ENCODE measurements at regions not wholly inside any gene's neighbourhood (a gene's known extent, or its start where the extent isn't known, plus 50 kb on each side); places are given as distances from the start of the nearest gene placed in this dataset.

GRCh38 chr2:128446874-128447537 is 128.3 kb upstream of the HS6ST1 start:
- 90 to 93% methylated on average over 15 to 17 of the region's 17 CpGs for WGBS, 2 experiments (ENCODE audit: insufficient coverage in 2 of 2)
- no peaks in the 10 kb centered on the region for H3K9me3 ChIP-seq (ENCODE audit: control insufficient read depth, low read length)
- no peak overlapping the region for H3K27ac ChIP-seq (ENCODE audit: low read depth, low read length, severe bottlenecking)
- H3K4me3 ChIP-seq (ENCODE audit: extremely low read depth, insufficient read depth, low read length, poor library complexity, severe bottlenecking), result no peak overlapping the region
- H3K4me1 ChIP-seq (ENCODE audit: control insufficient read depth, insufficient read depth, low read length, poor library complexity, severe bottlenecking), result peaks cover 14% of the 10 kb centered on the region
- no peaks in the 10 kb centered on the region for H3K36me3 ChIP-seq (ENCODE audit: control insufficient read depth, insufficient read depth, low read length)

GRCh38 chr2:128447538-128447995 is 128.9 kb upstream of the HS6ST1 start:
- Histone ChIP-seq H3K4me1 (ENCODE audit: control insufficient read depth, insufficient read depth, low read length, poor library complexity, severe bottlenecking) (peaks cover 8% of the 10 kb centered on the region), H3K27ac (ENCODE audit: low read depth, low read length, severe bottlenecking) (no peak overlapping the region), H3K4me3 (ENCODE audit: extremely low read depth, insufficient read depth, low read length, poor library complexity, severe bottlenecking) (no peak overlapping the region), H3K9me3 (ENCODE audit: control insufficient read depth, low read length) (no peaks in the 10 kb centered on the region), H3K36me3 (ENCODE audit: control insufficient read depth, insufficient read depth, low read length) (no peaks in the 10 kb centered on the region)
- no CpG with 5 or more reads among the region's 7 CpGs for WGBS, 2 experiments (ENCODE audit: insufficient coverage in 2 of 2)

- Histone ChIP-seq H3K36me3 (ENCODE audit: control insufficient read depth, insufficient read depth, low read length) (no peaks in the 10 kb centered on the region), H3K4me1 (ENCODE audit: control insufficient read depth, insufficient read depth, low read length, poor library complexity, severe bottlenecking) (no peaks in the 10 kb centered on the region), H3K4me3 (ENCODE audit: extremely low read depth, insufficient read depth, low read length, poor library complexity, severe bottlenecking) (no peak overlapping the region), H3K9me3 (ENCODE audit: control insufficient read depth, low read length) (no peaks in the 10 kb centered on the region), H3K27ac (ENCODE audit: low read depth, low read length, severe bottlenecking) (no peak overlapping the region)
- WGBS, 2 experiments (ENCODE audit: insufficient coverage in 2 of 2), result 88 to 92% methylated on average over 11 to 13 of the region's 13 CpGs
These were observed 129.9 kb upstream of the HS6ST1 start for GRCh38 chr2:128448331-128449225.

- Histone ChIP-seq H3K36me3 (ENCODE audit: control insufficient read depth, insufficient read depth, low read length) (no peaks in the 10 kb centered on the region), H3K4me3 (ENCODE audit: extremely low read depth, insufficient read depth, low read length, poor library complexity, severe bottlenecking) (no peak overlapping the region), H3K9me3 (ENCODE audit: control insufficient read depth, low read length) (no peaks in the 10 kb centered on the region), H3K27ac (ENCODE audit: low read depth, low read length, severe bottlenecking) (no peak overlapping the region), H3K4me1 (ENCODE audit: control insufficient read depth, insufficient read depth, low read length, poor library complexity, severe bottlenecking) (no peaks in the 10 kb centered on the region)
- 89% methylated on average over 21 to 23 of the region's 24 CpGs for WGBS, 2 experiments (ENCODE audit: insufficient coverage in 2 of 2)
These were observed 130.8 kb upstream of the HS6ST1 start for GRCh38 chr2:128449226-128450061.

- no peaks in the 10 kb centered on the region for H3K36me3 ChIP-seq (ENCODE audit: control insufficient read depth, insufficient read depth, low read length)
- no peaks in the 10 kb centered on the region for H3K9me3 ChIP-seq (ENCODE audit: control insufficient read depth, low read length)
- H3K27ac ChIP-seq (ENCODE audit: low read depth, low read length, severe bottlenecking), result no peak overlapping the region
- WGBS, 2 experiments (ENCODE audit: insufficient coverage in 2 of 2), result 91 to 97% methylated on average over 11 of the region's 14 CpGs
- no peaks in the 10 kb centered on the region for H3K4me1 ChIP-seq (ENCODE audit: control insufficient read depth, insufficient read depth, low read length, poor library complexity, severe bottlenecking)
- no peak overlapping the region for H3K4me3 ChIP-seq (ENCODE audit: extremely low read depth, insufficient read depth, low read length, poor library complexity, severe bottlenecking)
These were observed 131.8 kb upstream of the HS6ST1 start for GRCh38 chr2:128450211-128451024.

GRCh38 chr2:128451084-128452023 is 132.7 kb upstream of the HS6ST1 start:
- WGBS, 2 experiments (ENCODE audit: insufficient coverage in 2 of 2), result 95% methylated on average over 13 of the region's 15 CpGs

GRCh38 chr2:128452024-128452411 is 133.3 kb upstream of the HS6ST1 start:
- WGBS, 2 experiments (ENCODE audit: insufficient coverage in 2 of 2), result 89 to 92% methylated on average over 1 of the region's 1 CpG
- Histone ChIP-seq H3K9me3 (ENCODE audit: control insufficient read depth, low read length) (no peaks in the 10 kb centered on the region), H3K36me3 (ENCODE audit: control insufficient read depth, insufficient read depth, low read length) (no peaks in the 10 kb centered on the region), H3K4me1 (ENCODE audit: control insufficient read depth, insufficient read depth, low read length, poor library complexity, severe bottlenecking) (no peaks in the 10 kb centered on the region), H3K27ac (ENCODE audit: low read depth, low read length, severe bottlenecking) (no peak overlapping the region), H3K4me3 (ENCODE audit: extremely low read depth, insufficient read depth, low read length, poor library complexity, severe bottlenecking) (no peak overlapping the region)

More at GRCh38 chr2:128451084-128452023, 132.7 kb upstream of the HS6ST1 start:
- Histone ChIP-seq H3K9me3 (ENCODE audit: control insufficient read depth, low read length) (no peaks in the 10 kb centered on the region), H3K36me3 (ENCODE audit: control insufficient read depth, insufficient read depth, low read length) (no peaks in the 10 kb centered on the region), H3K27ac (ENCODE audit: low read depth, low read length, severe bottlenecking) (no peak overlapping the region), H3K4me3 (ENCODE audit: extremely low read depth, insufficient read depth, low read length, poor library complexity, severe bottlenecking) (no peak overlapping the region), H3K4me1 (ENCODE audit: control insufficient read depth, insufficient read depth, low read length, poor library complexity, severe bottlenecking) (no peaks in the 10 kb centered on the region)

GRCh38 chr2:128452536-128453530 is 134.2 kb upstream of the HS6ST1 start:
- Histone ChIP-seq H3K36me3 (ENCODE audit: control insufficient read depth, insufficient read depth, low read length) (no peaks in the 10 kb centered on the region), H3K27ac (ENCODE audit: low read depth, low read length, severe bottlenecking) (no peak overlapping the region), H3K4me3 (ENCODE audit: extremely low read depth, insufficient read depth, low read length, poor library complexity, severe bottlenecking) (no peak overlapping the region), H3K4me1 (ENCODE audit: control insufficient read depth, insufficient read depth, low read length, poor library complexity, severe bottlenecking) (no peaks in the 10 kb centered on the region), H3K9me3 (ENCODE audit: control insufficient read depth, low read length) (no peaks in the 10 kb centered on the region)
- WGBS, 2 experiments (ENCODE audit: insufficient coverage in 2 of 2), result 89 to 93% methylated on average over 18 of the region's 20 CpGs
